ENCODE measurements at regions not wholly inside any gene's neighbourhood (a gene's known extent, or its start where the extent isn't known, plus 50 kb on each side); places are given as distances from the start of the nearest gene placed in this dataset.

GRCh38 chr3:160069986-160070385 lies 81.4 kb downstream of the IL12A start (continued):
- TF ChIP-seq HEY1 (CRISPR knock-in tag; IDR thresholded peaks at IDR 0.05; ENCODE audit: borderline replicate concordance): no peak
- TF ChIP-seq ZNF12 (CRISPR knock-in tag; IDR thresholded peaks at IDR 0.05): no peak

- Histone ChIP-seq H4K20me1 (replicated peaks; ENCODE audit: control insufficient read depth, insufficient read depth, low read length) (no peaks in the 10 kb centered on the region), H3K9me1 (ENCODE audit: control insufficient read depth, insufficient read depth, low read length) (no peaks in the 10 kb centered on the region), H3K79me2 (ENCODE audit: control insufficient read depth, insufficient read depth, low read length) (no peaks in the 10 kb centered on the region), H3K27me3 (ENCODE audit: control insufficient read depth in 2 of 2, insufficient read depth in 2 of 2, low read length in 2 of 2) (peaks cover 0 to 9% of the 10 kb centered on the region in 2 experiments; a peak in 2 of 5 replicates), H3K9me3 (replicated peaks; ENCODE audit: control insufficient read depth, insufficient read depth, low read depth, low read length) (no peaks in the 10 kb centered on the region), H3K4me1 (replicated peaks in 1 of 2; ENCODE audit: control insufficient read depth in 2 of 2, insufficient read depth in 2 of 2, low read length in 2 of 2) (no peaks in the 10 kb centered on the region), H3K4me3 (no peak overlapping the region), H3K4me2 (ENCODE audit: insufficient read depth, low read length) (no peak overlapping the region), H3K27ac (ENCODE audit: extremely low read depth, low read depth, low read length) (no peak overlapping the region), H3K36me3 (ENCODE audit: control insufficient read depth, insufficient read depth, low read length) (no peaks in the 10 kb centered on the region), H2AFZ (ENCODE audit: low read depth, low read length) (no peak overlapping the region), H3K9ac (ENCODE audit: insufficient read depth in 1 of 2, low read depth in 2 of 2, low read length in 2 of 2) (no peak overlapping the region)
- ATAC-seq (no peak), DNase-seq (ENCODE audit: extremely low read depth in 1 of 4, low spot score in 3 of 4) (no peak), FAIRE-seq (no peak)
- CTCF ChIA-PET (ENCODE audit: low intra/inter-chr PET ratio): no interaction called here
- WGBS (ENCODE audit: insufficient coverage, low coverage, missing lambda C conversion rate): 0% methylated on average over 3 of the region's 3 CpGs
- BruUV-seq (replicated peaks): no TSS peak
- in situ Hi-C loops (cut with MboI) (no loop called here), intact Hi-C loops (cut with micrococcal nuclease) (no loop called here)
- POLR2A ChIA-PET: no interaction called here
- TF ChIP-seq HSF4 (CRISPR knock-in tag; IDR thresholded peaks at IDR 0.05; ENCODE audit: borderline replicate concordance): no peak
- TF ChIP-seq BRF1 (IDR thresholded peaks at IDR 0.05; ENCODE audit: borderline replicate concordance, extremely low read depth, insufficient read length): no peak
- TF ChIP-seq ZNF212 (CRISPR knock-in tag; IDR thresholded peaks at IDR 0.05): no peak
- no peak for TF ChIP-seq ZNF318 (IDR thresholded peaks at IDR 0.05; ENCODE audit: borderline replicate concordance in 1 of 2, low read depth in 1 of 2)
- no peak for TF ChIP-seq C11orf30 (IDR thresholded peaks at IDR 0.05; ENCODE audit: low read depth)
- no peak for TF ChIP-seq NONO (IDR thresholded peaks at IDR 0.05; ENCODE audit: low read depth in 2 of 2, low read length in 1 of 2)
- TF ChIP-seq BCOR (IDR thresholded peaks at IDR 0.05): no peak
- no peak for TF ChIP-seq PHF20 (IDR thresholded peaks at IDR 0.05; ENCODE audit: partially characterized antibody)
- TF ChIP-seq NR4A1 (CRISPR knock-in tag; IDR thresholded peaks at IDR 0.05): no peak
- no peak for TF ChIP-seq NR4A1 (tag; IDR thresholded peaks at IDR 0.05)
- TF ChIP-seq CTBP1 (IDR thresholded peaks at IDR 0.05; ENCODE audit: borderline replicate concordance): no peak
- no peak for TF ChIP-seq SMARCA5 (IDR thresholded peaks at IDR 0.05)
These were observed 87.9 kb downstream of the IL12A start for GRCh38 chr3:160076519-160076918.

All from K562 (cell line).